OCI-LY1 (cell line): ENCODE measurements at regions not wholly inside any gene's neighbourhood (a gene's known extent, or its start where the extent isn't known, plus 50 kb on each side); places are given as distances from the start of the nearest gene placed in this dataset.

ENCODE experiments used
- CTCF ChIP-seq: fragments of 200-600 bp; sonication (generic), shearing (Covaris generic); IDR thresholded peaks from 2 replicates; pipeline ENCODE4 v1.5.1; 2017; ENCODE audit warnings: mild to moderate bottlenecking, antibody characterized with exemption, low read length, moderate library complexity, mixed read lengths
- EZH2 ChIP-seq: fragments of 200-600 bp; sonication (generic), shearing (Covaris generic); IDR thresholded peaks from 2 replicates; pipeline ENCODE4 v1.8.0; 2017; ENCODE audit warnings: borderline replicate concordance, mixed run types, mild to moderate bottlenecking, antibody characterized with exemption, low read length, moderate library complexity, mixed read lengths

GRCh38 chr14:101234244-101234937 lies 326.9 kb upstream of the DIO3 start:
- TF ChIP-seq CTCF (no peak), EZH2 (no peak)
